B cell (primary cell): ENCODE measurements at regions not wholly inside any gene's neighbourhood (a gene's known extent, or its start where the extent isn't known, plus 50 kb on each side); places are given as distances from the start of the nearest gene placed in this dataset.

Experiments used
- CTCF ChIP-seq: fragments of 200-600 bp; IDR thresholded peaks from one replicate; pipeline ENCODE4 v1.8.0; 2022; ENCODE audit warnings: antibody characterized with exemption, mild to moderate bottlenecking
- EZH2 ChIP-seq: IDR thresholded peaks from 2 replicates; pipeline ENCODE4 v1.6.1; 2012; ENCODE audit warnings: borderline replicate concordance, low read depth, mild to moderate bottlenecking, moderate library complexity, low read length; ENCODE audit not compliant: insufficient read depth, poor library complexity, severe bottlenecking

GRCh38 chr6:113786168-113786567, 71.0 kb upstream of the MARCKS start:
- TF ChIP-seq EZH2 (no peak), CTCF (no peak)
